Hepatocyte (in vitro differentiated cells): ENCODE measurements at regions not wholly inside any gene's neighbourhood (a gene's known extent, or its start where the extent isn't known, plus 50 kb on each side); places are given as distances from the start of the nearest gene placed in this dataset.

Source experiments
- CTCF ChIP-seq: fragments of 200-600 bp; sonication (generic); IDR thresholded peaks from 2 replicates; pipeline ENCODE4 v1.5.1; 2016; ENCODE audit warnings: antibody characterized with exemption, mild to moderate bottlenecking; ENCODE audit not compliant: poor library complexity
- EZH2 ChIP-seq: fragments of 200-600 bp; sonication (generic); IDR thresholded peaks from 2 replicates; pipeline ENCODE4 v1.6.1; 2016; ENCODE audit warnings: antibody characterized with exemption, mild to moderate bottlenecking, borderline replicate concordance
- EZH2phosphoT487 ChIP-seq: fragments of 200-600 bp; sonication (generic); IDR thresholded peaks from one replicate; pipeline ENCODE4 v1.6.1; 2018; ENCODE audit warnings: antibody characterized with exemption, mild to moderate bottlenecking, low read depth, moderate library complexity; ENCODE audit not compliant: unreplicated experiment, severe bottlenecking

GRCh38 chr5:42043400-42043799 lies 118.3 kb downstream of the FBXO4 start:
- TF ChIP-seq EZH2 = no peak
- TF ChIP-seq CTCF = no peak
- TF ChIP-seq EZH2phosphoT487 = no peak
